Lower lobe of right lung (tissue), 2 donors: ENCODE measurements at regions not wholly inside any gene's neighbourhood (a gene's known extent, or its start where the extent isn't known, plus 50 kb on each side); places are given as distances from the start of the nearest gene placed in this dataset.

Source experiments
- ATAC-seq, 2 donors: fragments of 200-7000 bp; cut with Tn5 transposase; one replicate each; pipeline ENCODE4 v1.9.1; 2020 to 2022; ENCODE audit warnings: mild to moderate bottlenecking in 2 of 2, moderate library complexity in 2 of 2
- DNase-seq: peaks from one replicate; pipeline ENCODE4 v3.0.0-alpha.2; 2020
- H3K27ac ChIP-seq: fragments of 200-600 bp; one replicate; pipeline ENCODE4 v1.8.0; 2022
- H3K27me3 ChIP-seq: fragments of 200-600 bp; one replicate; pipeline ENCODE4 v1.8.0; 2022; ENCODE audit warnings: low read depth
- H3K36me3 ChIP-seq: fragments of 200-600 bp; one replicate; pipeline ENCODE4 v1.8.0; 2022; ENCODE audit warnings: mild to moderate bottlenecking
- H3K4me1 ChIP-seq: fragments of 200-600 bp; one replicate; pipeline ENCODE4 v1.8.0; 2022
- H3K4me3 ChIP-seq: fragments of 200-600 bp; one replicate; pipeline ENCODE4 v1.8.0; 2022; ENCODE audit warnings: mild to moderate bottlenecking
- H3K9me3 ChIP-seq: fragments of 200-600 bp; one replicate; pipeline ENCODE4 v1.8.0; 2022
- CTCF ChIP-seq: fragments of 200-600 bp; IDR thresholded peaks from one replicate; pipeline ENCODE4 v1.8.0; 2022; ENCODE audit warnings: antibody characterized with exemption, mild to moderate bottlenecking
- intact Hi-C: fragments of 100-400 bp; cut with DNase I; formaldehyde crosslinking; loops from one replicate; pipeline ENCODE4 v1.11.0; 2022
- donor health status: DM: no; HTN: yes; CAD: no; lungs with severe emphysema.

DNA sequence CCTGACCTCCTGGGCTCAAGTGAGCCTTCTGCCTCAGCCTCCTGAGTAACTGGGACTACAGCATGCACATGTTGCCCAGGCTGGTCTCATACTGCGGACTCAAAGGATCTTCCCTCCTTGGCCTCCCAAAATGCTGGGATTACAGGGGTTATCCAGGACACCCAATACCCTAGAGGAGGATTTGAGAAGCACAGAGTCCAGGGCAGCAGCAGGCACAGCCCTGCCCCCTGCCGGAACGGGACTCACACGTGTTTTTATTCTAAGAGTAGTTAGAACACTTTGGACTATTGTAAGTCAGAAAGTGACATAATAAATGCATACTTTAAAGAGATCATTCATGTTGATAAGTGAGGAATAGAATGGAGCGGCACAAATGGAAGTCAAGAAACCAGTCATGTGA is 80.2 kb downstream of the C6orf118 start:
- Histone ChIP-seq H3K4me1 (no peaks in the 10 kb centered on the region), H3K9me3 (no peaks in the 10 kb centered on the region), H3K36me3 (no peaks in the 10 kb centered on the region), H3K4me3 (no peak overlapping the region), H3K27ac (no peak overlapping the region), H3K27me3 (no peaks in the 10 kb centered on the region)
- no peak for ATAC-seq
- DNase-seq = no peak
- intact Hi-C loops = no loop called here
- TF ChIP-seq CTCF = no peak

- no peaks in the 10 kb centered on the region for H3K9me3 ChIP-seq
- ATAC-seq = peak; percentile 83 to 88
- H3K36me3 ChIP-seq = no peaks in the 10 kb centered on the region
- no peak for TF ChIP-seq CTCF
- no peak overlapping the region for H3K4me3 ChIP-seq
- no peak overlapping the region for H3K27ac ChIP-seq
- DNase-seq = no peak
- no peaks in the 10 kb centered on the region for H3K27me3 ChIP-seq
- intact Hi-C loops = no loop called here
- no peaks in the 10 kb centered on the region for H3K4me1 ChIP-seq
Observed at GRCh38 chr6:165227644-165228329, 81.6 kb downstream of the C6orf118 start.

- no peaks in the 10 kb centered on the region for H3K27me3 ChIP-seq
- ATAC-seq = no peak
- intact Hi-C loops = no loop called here
Observed at GRCh38 chr6:165223736-165224135, 85.7 kb downstream of the C6orf118 start.

GRCh38 chr6:165223101-165223500 is 86.3 kb downstream of the C6orf118 start:
- no peak overlapping the region for H3K27ac ChIP-seq
- ATAC-seq (no peak), DNase-seq (no peak)
- H3K4me1 ChIP-seq = no peaks in the 10 kb centered on the region
- H3K9me3 ChIP-seq = no peaks in the 10 kb centered on the region
- no peaks in the 10 kb centered on the region for H3K27me3 ChIP-seq
- no peak overlapping the region for H3K4me3 ChIP-seq
- H3K36me3 ChIP-seq = no peaks in the 10 kb centered on the region
- no peak for TF ChIP-seq CTCF
- intact Hi-C loops = no loop called here

More at GRCh38 chr6:165223736-165224135, 85.7 kb downstream of the C6orf118 start:
- H3K36me3 ChIP-seq = no peaks in the 10 kb centered on the region
- H3K27ac ChIP-seq = no peak overlapping the region
- H3K9me3 ChIP-seq = no peaks in the 10 kb centered on the region
- DNase-seq = no peak
- no peak for TF ChIP-seq CTCF
- no peaks in the 10 kb centered on the region for H3K4me1 ChIP-seq
- H3K4me3 ChIP-seq = no peak overlapping the region

GRCh38 chr6:165222315-165223025 is 86.9 kb downstream of the C6orf118 start:
- DNase-seq (no peak), ATAC-seq (no peak)
- no peaks in the 10 kb centered on the region for H3K9me3 ChIP-seq
- intact Hi-C loops = no loop called here
- no peaks in the 10 kb centered on the region for H3K4me1 ChIP-seq
- no peak overlapping the region for H3K4me3 ChIP-seq
- TF ChIP-seq CTCF = no peak
- no peaks in the 10 kb centered on the region for H3K36me3 ChIP-seq
- no peak overlapping the region for H3K27ac ChIP-seq
- no peaks in the 10 kb centered on the region for H3K27me3 ChIP-seq
